Muscle layer of colon (tissue), 2 donors: ENCODE measurements at regions not wholly inside any gene's neighbourhood (a gene's known extent, or its start where the extent isn't known, plus 50 kb on each side); places are given as distances from the start of the nearest gene placed in this dataset.
"Not testable (repeated sequence)": the region's sequence is repeated elsewhere in the genome, so short reads cannot be mapped to it uniquely, and the experiment has no call there.

Experiments
- H3K27ac ChIP-seq: one replicate; pipeline ENCODE4 v1.7.0; 2013; ENCODE audit warnings: low read depth, mild to moderate bottlenecking, low read length, moderate library complexity
- H3K27me3 ChIP-seq, 2 donors: one replicate each; pipeline ENCODE4 v1.7.0; 2013; ENCODE audit warnings: low read length in 2 of 2, mild to moderate bottlenecking in 2 of 2; ENCODE audit not compliant: insufficient read depth in 2 of 2, control insufficient read depth in 1 of 2
- H3K36me3 ChIP-seq: one replicate; pipeline ENCODE4 v1.7.0; 2013; ENCODE audit warnings: mild to moderate bottlenecking, low read length; ENCODE audit not compliant: insufficient read depth
- H3K4me1 ChIP-seq: one replicate; pipeline ENCODE4 v1.7.0; 2013; ENCODE audit warnings: mild to moderate bottlenecking, low read length; ENCODE audit not compliant: insufficient read depth
- H3K4me3 ChIP-seq, 2 donors: one replicate each; pipeline ENCODE4 v1.7.0; 2013; ENCODE audit warnings: low read length in 2 of 2, low read depth in 1 of 2, mild to moderate bottlenecking in 1 of 2, moderate library complexity in 1 of 2
- H3K9ac ChIP-seq: one replicate; pipeline ENCODE4 v1.7.0; 2013; ENCODE audit warnings: low read length
- H3K9me3 ChIP-seq: one replicate; pipeline ENCODE4 v1.7.0; 2013; ENCODE audit warnings: mild to moderate bottlenecking, low read length
- donor health status: abdominal sarcoma.
- donor health status: Adenocarcinoma of cecum.

DNA sequence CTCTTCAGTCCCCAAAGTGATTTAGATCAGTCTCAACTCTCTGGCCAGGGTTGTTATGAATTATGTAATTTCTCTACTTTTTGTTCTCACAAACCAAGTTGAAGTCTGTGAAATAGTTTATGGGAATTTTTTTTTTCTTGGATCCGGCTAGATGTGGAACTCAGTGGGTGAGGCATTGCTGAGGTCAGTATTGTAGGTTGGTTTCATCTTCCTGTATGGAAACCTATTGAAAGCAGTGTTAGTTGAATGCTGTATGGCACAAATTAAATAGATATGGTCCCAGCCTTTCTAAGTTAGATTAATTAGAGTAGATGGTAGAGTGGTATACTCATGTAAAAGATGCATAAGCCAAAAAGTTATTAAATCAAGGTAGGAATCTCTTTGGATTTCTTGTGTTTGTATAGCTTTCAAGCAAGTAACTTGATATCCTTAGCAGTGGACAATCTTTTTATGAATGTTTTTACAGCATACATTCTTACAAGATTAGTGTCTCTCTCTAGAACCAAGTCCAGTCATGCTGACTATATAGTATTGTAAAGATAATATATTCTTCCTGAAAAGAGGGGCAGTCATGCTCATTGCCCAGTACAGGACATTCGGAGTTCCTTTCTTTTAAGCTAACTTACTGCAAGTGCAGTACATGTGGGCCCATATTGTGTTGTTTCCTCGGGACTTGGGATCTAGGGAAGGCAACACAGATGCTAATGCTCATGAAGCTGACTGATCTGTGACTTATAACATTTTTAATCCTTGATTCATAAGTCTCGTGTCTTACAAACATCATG lies 2541.1 kb downstream of the PCDH9 start:
- Histone ChIP-seq H3K27ac (no peak overlapping the region), H3K4me1 (no peaks in the 10 kb centered on the region), H3K4me3 (no peak overlapping the region), H3K36me3 (no peaks in the 10 kb centered on the region), H3K9me3 (no peaks in the 10 kb centered on the region), H3K27me3 (no peaks in the 10 kb centered on the region), H3K9ac (no peak overlapping the region)

DNA sequence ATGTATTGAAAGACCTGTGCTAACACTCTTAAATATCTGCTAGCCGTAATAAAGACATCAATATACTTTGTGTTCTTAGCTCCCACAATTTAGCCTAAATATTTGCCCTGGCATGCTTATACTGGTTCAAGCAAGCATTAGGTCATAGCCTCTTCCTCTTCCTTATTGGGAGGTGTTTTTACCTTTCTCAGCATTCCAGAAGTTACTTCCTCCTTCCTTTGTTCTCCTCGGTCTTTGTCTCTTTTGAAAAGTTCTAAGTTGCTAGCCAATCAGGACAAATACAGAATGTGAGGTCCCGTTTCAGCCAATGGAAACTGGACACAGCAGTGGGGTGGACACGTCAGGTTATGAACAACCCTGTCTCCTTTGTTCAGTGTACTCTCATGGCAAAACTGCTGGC lies 2543.6 kb downstream of the PCDH9 start:
- not testable (repeated sequence) for H3K4me3 ChIP-seq, H3K27ac ChIP-seq, H3K27me3 ChIP-seq, H3K36me3 ChIP-seq, H3K4me1 ChIP-seq, H3K9me3 ChIP-seq, H3K9ac ChIP-seq

DNA sequence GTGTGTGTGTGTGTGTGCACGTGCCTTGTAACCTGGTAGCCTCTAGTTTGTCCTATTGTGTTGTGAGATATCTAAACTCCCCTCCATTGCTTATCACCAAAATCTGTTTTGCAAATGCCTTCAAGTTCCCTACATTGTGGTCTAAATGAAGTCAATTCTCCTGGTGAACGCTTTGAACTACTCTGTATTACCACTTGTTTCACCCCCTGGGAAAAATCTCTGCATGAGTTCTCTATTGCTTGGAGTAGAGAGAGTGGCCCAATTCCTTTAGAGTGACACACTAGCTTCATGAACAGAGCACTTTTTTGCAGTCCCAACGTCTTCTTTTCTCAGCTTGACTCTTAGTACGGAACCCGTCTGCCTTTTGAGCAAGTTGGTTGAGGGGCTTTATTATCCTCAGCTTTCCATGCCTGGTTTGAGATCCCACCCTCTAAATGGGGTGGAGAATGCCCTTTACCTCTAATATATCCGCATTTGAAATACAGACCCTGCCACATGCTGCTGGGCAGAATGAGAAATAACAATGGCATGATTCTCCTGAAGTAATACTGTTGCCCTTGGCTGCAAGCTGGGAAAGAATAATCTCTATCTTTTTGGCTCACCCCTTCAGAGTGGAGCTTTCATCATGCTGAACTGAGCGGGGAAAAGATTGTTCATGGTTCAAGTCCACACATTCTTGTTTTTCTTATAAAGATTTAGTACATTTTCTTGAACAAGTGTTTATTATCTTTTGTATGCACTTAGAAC lies 2545.3 kb downstream of the PCDH9 start:
- Histone ChIP-seq H3K27ac (no peak overlapping the region), H3K27me3 (no peaks in the 10 kb centered on the region), H3K9ac (no peak overlapping the region), H3K36me3 (no peaks in the 10 kb centered on the region), H3K9me3 (no peaks in the 10 kb centered on the region), H3K4me3 (no peak overlapping the region), H3K4me1 (no peaks in the 10 kb centered on the region)

DNA sequence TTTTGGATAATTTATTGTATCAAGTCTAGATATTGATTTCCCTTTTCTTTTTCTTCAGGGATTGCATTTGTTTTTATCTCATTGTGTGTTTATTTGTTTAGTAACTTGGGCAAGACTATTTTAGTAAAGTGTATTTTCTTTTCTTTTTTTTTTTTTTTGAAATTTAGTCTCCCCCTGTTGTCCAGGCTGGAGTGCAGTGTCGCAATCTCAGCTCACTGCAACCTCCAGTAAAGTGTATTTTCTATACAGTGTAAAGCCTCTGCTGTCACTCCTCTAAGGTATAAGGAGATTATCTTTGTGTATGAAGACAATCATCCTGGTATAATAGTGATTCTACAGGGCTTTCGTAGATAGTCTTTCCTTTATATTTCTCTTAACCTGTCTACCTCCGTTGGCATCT lies 2546.0 kb downstream of the PCDH9 start:
- Histone ChIP-seq H3K9ac (no peak overlapping the region), H3K4me3 (no peak overlapping the region), H3K27ac (no peak overlapping the region), H3K27me3 (no peaks in the 10 kb centered on the region), H3K36me3 (no peaks in the 10 kb centered on the region), H3K9me3 (no peaks in the 10 kb centered on the region), H3K4me1 (no peaks in the 10 kb centered on the region)

DNA sequence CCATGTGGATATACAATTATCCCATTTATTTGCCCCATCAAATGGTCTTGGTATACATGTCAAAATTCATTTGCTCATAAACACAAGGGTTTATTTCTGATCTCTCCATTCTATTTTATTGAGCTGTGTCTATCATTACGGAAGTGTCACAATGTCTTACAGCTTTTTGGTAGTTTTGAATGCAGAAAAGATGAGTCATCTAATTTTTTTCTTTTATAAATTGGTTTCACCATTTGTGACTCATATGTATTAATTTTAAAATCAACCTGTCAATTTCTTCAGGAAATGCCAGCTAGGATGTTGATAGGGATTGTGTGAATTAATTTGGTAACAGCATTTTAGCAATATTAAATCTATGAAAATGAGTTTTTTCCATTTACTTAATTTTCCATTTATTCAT lies 2549.4 kb downstream of the PCDH9 start:
- Histone ChIP-seq H3K4me3 (no peak overlapping the region), H3K4me1 (no peaks in the 10 kb centered on the region)

DNA sequence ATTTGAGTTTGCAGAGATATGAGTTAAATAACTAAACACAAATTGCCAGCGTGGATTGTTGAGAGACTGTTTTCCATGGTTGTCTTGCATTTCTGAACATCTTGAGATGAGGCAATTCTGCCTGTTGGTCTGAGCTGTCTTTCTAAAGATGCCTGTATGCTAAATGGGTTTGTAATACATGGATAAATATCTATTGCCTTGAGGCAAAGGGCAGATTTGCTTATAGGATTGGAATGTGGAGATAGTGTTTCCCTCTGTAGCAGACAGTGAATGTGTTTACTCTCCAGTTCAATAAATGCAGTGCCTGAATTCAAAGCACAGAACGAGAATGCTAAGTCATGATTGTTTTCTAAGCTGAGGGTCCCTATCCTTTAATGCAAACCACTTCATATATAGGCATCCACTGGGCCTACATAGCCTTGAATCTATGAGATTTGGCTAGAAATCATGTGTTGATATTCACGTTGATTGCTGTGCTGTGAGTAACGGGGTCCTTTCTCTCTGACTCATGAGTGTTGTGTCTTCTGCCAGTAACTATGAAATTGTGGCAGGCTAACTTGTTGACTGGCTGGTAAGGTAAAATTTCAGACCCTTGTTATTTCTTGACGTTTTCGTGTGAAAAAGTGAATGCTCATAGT lies 2554.8 kb downstream of the PCDH9 start:
- Histone ChIP-seq H3K9me3 (no peaks in the 10 kb centered on the region), H3K4me3 (no peak overlapping the region), H3K27ac (no peak overlapping the region), H3K36me3 (no peaks in the 10 kb centered on the region), H3K27me3 (no peaks in the 10 kb centered on the region), H3K4me1 (no peaks in the 10 kb centered on the region), H3K9ac (no peak overlapping the region)

More for the DNA sequence above, 2549.4 kb downstream of the PCDH9 start:
- H3K27ac ChIP-seq = no peak overlapping the region
- no peaks in the 10 kb centered on the region for H3K36me3 ChIP-seq
- no peaks in the 10 kb centered on the region for H3K27me3 ChIP-seq
- H3K9ac ChIP-seq = no peak overlapping the region
- H3K9me3 ChIP-seq = no peaks in the 10 kb centered on the region

DNA sequence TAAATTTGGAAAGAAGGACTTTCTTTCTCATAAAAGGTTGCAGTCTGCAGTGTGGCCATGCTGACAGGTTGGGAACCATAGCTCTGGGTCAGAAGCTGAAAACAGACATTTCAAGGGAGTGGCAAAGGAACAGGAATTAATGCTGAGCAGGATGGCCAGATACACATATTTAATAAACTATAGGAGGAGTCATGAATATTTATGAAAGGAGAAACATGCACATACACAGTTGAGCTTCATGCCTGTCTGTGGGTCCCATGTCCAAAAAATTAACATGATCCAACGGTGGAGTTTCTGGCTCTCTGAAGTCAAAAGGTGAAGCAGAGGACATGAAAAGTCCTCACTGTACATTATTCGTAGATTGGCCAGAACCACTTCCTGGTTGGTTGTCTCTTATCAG lies 2556.0 kb downstream of the PCDH9 start:
- H3K27ac ChIP-seq = no peak overlapping the region
- H3K4me3 ChIP-seq = no peak overlapping the region
- H3K9ac ChIP-seq = no peak overlapping the region
- no peaks in the 10 kb centered on the region for H3K27me3 ChIP-seq
- no peaks in the 10 kb centered on the region for H3K36me3 ChIP-seq
- H3K9me3 ChIP-seq = no peaks in the 10 kb centered on the region
- no peaks in the 10 kb centered on the region for H3K4me1 ChIP-seq

DNA sequence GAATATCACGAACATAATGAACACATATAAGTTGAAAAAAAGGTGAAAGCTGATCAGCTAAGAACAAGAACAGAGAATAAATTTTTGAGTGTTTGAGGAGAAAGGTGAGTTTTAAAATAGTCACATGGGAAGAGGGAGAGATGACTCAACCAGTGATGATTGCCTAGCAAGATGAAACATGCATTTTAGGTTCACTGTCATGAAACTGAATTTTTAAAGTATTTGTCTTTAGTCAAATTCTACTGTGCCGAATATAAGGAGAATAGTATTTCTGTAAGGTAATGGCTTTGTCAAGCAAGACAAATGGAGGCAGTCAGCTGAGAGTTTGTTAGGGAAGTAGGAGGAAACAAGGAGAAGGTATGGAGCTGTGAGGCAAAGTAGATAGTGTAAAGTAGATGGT lies 2557.4 kb downstream of the PCDH9 start:
- Histone ChIP-seq H3K36me3 (no peaks in the 10 kb centered on the region), H3K27ac (no peak overlapping the region), H3K27me3 (no peaks in the 10 kb centered on the region), H3K4me1 (no peaks in the 10 kb centered on the region), H3K9ac (no peak overlapping the region), H3K4me3 (no peak overlapping the region), H3K9me3 (no peaks in the 10 kb centered on the region)

DNA sequence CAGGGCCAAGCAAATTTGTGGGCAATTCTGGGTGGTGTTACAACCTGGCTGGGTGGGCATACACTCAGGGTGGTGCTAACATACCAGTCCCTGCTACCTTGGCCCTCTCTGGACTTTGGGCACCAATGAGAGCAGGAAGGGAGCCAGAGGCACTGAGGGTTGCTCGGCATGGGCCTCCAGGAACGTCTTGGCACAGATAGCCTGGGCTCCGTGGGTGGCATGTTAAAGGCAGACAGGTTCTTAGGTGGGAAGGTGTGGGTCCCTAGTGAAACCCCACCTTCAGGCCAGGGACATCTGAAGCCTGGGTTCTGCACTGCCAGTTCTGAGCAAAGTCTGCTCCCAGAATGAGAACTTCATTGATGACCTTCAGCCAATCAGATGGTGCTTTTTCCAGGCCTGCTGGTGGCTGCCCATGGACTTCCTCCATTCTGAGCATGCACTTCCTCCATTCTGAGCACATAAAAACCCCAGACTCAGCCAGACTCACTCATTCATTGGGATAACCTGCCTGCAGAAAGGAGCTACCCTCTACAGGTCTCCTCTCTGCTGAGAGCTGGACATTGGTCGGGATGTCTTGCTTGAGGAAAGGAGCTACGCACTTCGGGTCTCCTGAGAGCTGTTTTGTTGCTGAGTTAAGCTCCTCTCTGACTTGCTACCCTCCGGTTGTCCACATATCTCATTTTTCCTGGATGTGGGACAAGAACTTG lies 2567.1 kb downstream of the PCDH9 start:
- Histone ChIP-seq H3K4me1 (no peaks in the 10 kb centered on the region), H3K9me3 (no peaks in the 10 kb centered on the region), H3K4me3 (no peak overlapping the region), H3K27me3 (no peaks in the 10 kb centered on the region), H3K9ac (no peak overlapping the region), H3K36me3 (no peaks in the 10 kb centered on the region), H3K27ac (no peak overlapping the region)

DNA sequence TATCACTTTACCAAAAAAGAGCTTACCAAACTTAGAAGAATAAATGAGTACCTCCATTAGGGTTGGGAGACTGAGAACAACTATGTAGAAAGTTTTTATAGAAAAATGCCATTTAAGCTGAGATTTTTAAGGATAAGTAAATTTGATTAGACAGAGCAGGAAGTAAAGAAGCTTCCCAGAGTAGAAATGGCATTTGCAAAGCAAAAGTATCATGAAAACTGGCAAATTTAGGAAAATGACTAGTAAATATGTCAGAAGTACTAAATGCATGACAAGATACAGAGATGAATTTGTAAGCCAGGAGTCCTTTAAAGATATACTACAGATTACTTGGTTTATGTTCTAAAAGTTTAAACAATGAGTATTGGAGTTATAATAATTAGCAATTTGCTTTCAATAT lies 2581.8 kb downstream of the PCDH9 start:
- no peaks in the 10 kb centered on the region for H3K27me3 ChIP-seq
- H3K4me3 ChIP-seq = no peak overlapping the region
- no peaks in the 10 kb centered on the region for H3K36me3 ChIP-seq
- H3K4me1 ChIP-seq = no peaks in the 10 kb centered on the region
- H3K27ac ChIP-seq = no peak overlapping the region
- H3K9ac ChIP-seq = no peak overlapping the region
- no peaks in the 10 kb centered on the region for H3K9me3 ChIP-seq

DNA sequence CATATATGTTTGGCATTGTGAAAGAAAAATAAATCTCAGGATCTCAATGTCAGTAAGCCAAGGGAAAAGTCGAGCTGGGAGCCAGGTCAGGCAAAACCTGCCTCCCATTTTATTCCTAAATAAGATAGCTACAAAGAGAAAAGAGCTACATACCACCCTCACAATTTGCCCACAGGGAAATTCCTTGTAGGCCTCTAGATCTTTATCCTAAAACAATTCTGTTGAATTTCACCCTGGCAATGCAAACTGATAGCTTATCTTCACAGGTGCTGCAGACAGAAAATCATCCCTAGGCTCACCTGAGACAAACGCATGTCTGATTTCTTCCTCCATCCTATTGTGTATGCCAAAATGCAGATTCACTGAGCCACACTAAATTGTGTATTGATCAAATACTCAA lies 2587.1 kb downstream of the PCDH9 start:
- Histone ChIP-seq H3K27ac (no peak overlapping the region), H3K9me3 (no peaks in the 10 kb centered on the region), H3K36me3 (no peaks in the 10 kb centered on the region), H3K27me3 (no peaks in the 10 kb centered on the region), H3K4me3 (no peak overlapping the region), H3K4me1 (no peaks in the 10 kb centered on the region), H3K9ac (no peak overlapping the region)
